Mucosa of descending colon (tissue), 3 donors: ENCODE measurements at regions not wholly inside any gene's neighbourhood (a gene's known extent, or its start where the extent isn't known, plus 50 kb on each side); places are given as distances from the start of the nearest gene placed in this dataset.

ENCODE experiments used
- ATAC-seq: fragments of 200-7000 bp; cut with Tn5 transposase; one replicate; pipeline ENCODE4 v1.9.1; 2020; ENCODE audit warnings: mild to moderate bottlenecking, moderate library complexity
- DNase-seq, 3 donors: peaks; one replicate each; pipeline ENCODE4 v3.0.0-alpha.2; 2020
- H3K36me3 ChIP-seq: fragments of 200-600 bp; one replicate; pipeline ENCODE4 v1.8.0; 2021; ENCODE audit warnings: low read depth, mild to moderate bottlenecking
- H3K4me1 ChIP-seq: fragments of 200-600 bp; one replicate; pipeline ENCODE4 v1.8.0; 2021; ENCODE audit warnings: low read depth, mild to moderate bottlenecking
- H3K4me3 ChIP-seq: fragments of 200-600 bp; one replicate; pipeline ENCODE4 v1.8.0; 2021; ENCODE audit warnings: mild to moderate bottlenecking
- H3K9me3 ChIP-seq: fragments of 200-600 bp; one replicate; pipeline ENCODE4 v1.8.0; 2021; ENCODE audit warnings: mild to moderate bottlenecking
- CTCF ChIP-seq: fragments of 200-600 bp; IDR thresholded peaks from one replicate; pipeline ENCODE4 v1.8.0; 2022; ENCODE audit warnings: antibody characterized with exemption, mild to moderate bottlenecking
- intact Hi-C, 2 donors: fragments of 100-400 bp; cut with DNase I in 1 of 2; cut with micrococcal nuclease in 1 of 2; formaldehyde crosslinking; loops; one replicate each; pipeline versions ENCODE4 v1.11.0 to v1.11.1; 2022; cut with DNase I, micrococcal nuclease
- donor health status: DM: no; HTN: no; CAD: no; lungs with moderate emphysema.
- donor health status: DM: no; HTN: no; CAD: no.
- donor health status: DM: no; HTN: yes; CAD: no.

DNA sequence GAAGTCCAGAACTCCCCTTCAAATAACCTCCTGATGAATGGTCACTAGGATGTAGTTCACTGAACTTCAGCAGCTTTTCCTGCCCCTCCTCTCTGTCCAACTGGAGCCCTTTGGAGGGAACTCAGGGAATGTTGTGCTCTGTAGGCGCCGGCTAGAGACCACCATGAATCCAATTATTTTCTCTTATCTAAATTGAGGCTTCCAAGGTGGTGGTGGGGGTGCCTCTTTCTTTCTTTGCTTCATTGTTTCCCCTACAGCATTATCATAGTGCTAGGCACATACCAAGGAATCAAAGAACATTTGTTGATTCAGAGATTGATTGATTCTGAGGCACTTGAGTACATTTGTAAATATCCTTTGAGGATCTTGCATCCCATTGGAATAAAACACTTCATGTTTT lies 426.6 kb upstream of the PLXNA2 start:
- no peaks in the 10 kb centered on the region for H3K9me3 ChIP-seq
- no peak overlapping the region for H3K4me3 ChIP-seq
- H3K36me3 ChIP-seq, result no peaks in the 10 kb centered on the region
- H3K4me1 ChIP-seq, result no peaks in the 10 kb centered on the region
- intact Hi-C loops, result no loop called here
- ATAC-seq, result no peak
- no peak for DNase-seq
- TF ChIP-seq CTCF, result no peak

- ATAC-seq (peak; percentile 17), DNase-seq (peak in 1 of 3 donors; percentile 5)
- Histone ChIP-seq H3K9me3 (no peaks in the 10 kb centered on the region), H3K4me3 (no peak overlapping the region), H3K4me1 (no peaks in the 10 kb centered on the region), H3K36me3 (no peaks in the 10 kb centered on the region)
- TF ChIP-seq CTCF, result no peak
- intact Hi-C loops, result no loop called here
These were observed 437.9 kb upstream of the PLXNA2 start for GRCh38 chr1:208681878-208682663.

- DNase-seq (peak in 2 of 3 donors; percentile 49 to 63), ATAC-seq (peak; percentile 76)
- H3K9me3 ChIP-seq, result no peaks in the 10 kb centered on the region
- H3K4me1 ChIP-seq, result no peaks in the 10 kb centered on the region
- intact Hi-C loops, result no loop called here
- no peak for TF ChIP-seq CTCF
- no peaks in the 10 kb centered on the region for H3K36me3 ChIP-seq
- H3K4me3 ChIP-seq, result no peak overlapping the region
These were observed 438.5 kb upstream of the PLXNA2 start for GRCh38 chr1:208682664-208683013.

DNA sequence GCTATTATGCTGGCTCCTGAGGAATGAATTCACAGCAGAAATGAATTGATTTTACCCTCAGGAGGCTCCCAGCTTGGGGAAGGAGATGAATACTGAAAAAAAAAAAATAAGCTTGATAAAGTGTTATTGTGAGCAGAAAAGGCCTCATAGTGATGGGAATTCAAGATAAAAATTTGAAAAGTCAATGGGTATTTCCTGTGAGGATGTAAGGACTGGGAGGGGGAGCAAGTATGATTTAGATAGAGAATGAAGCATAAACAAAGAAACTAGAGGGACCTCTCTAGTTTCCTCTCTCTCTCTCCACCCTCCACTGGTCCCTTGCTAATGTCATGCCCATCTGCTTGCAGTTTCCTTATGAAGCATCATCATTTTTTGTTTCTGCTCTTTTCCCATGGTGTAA lies 439.0 kb upstream of the PLXNA2 start:
- ATAC-seq, result no peak
- Histone ChIP-seq H3K36me3 (no peaks in the 10 kb centered on the region), H3K9me3 (no peaks in the 10 kb centered on the region), H3K4me1 (no peaks in the 10 kb centered on the region), H3K4me3 (no peak overlapping the region)
- no peak for DNase-seq
- intact Hi-C loops, result no loop called here
- no peak for TF ChIP-seq CTCF

GRCh38 chr1:208684192-208684591 lies 440.0 kb upstream of the PLXNA2 start:
- Histone ChIP-seq H3K4me1 (no peaks in the 10 kb centered on the region), H3K9me3 (no peaks in the 10 kb centered on the region), H3K36me3 (no peaks in the 10 kb centered on the region), H3K4me3 (no peak overlapping the region)
- no peak for DNase-seq
- no peak for ATAC-seq
- TF ChIP-seq CTCF, result no peak
- intact Hi-C loops, result no loop called here

GRCh38 chr1:208686592-208686991 lies 442.4 kb upstream of the PLXNA2 start:
- intact Hi-C loops, result no loop called here
- Histone ChIP-seq H3K4me1 (peaks cover 3% of the 10 kb centered on the region), H3K36me3 (no peaks in the 10 kb centered on the region), H3K9me3 (peaks cover 3% of the 10 kb centered on the region), H3K4me3 (no peak overlapping the region)
- TF ChIP-seq CTCF, result no peak
- no peak for DNase-seq
- no peak for ATAC-seq
